GM19238 (cell line): ENCODE measurements at regions not wholly inside any gene's neighbourhood (a gene's known extent, or its start where the extent isn't known, plus 50 kb on each side); places are given as distances from the start of the nearest gene placed in this dataset.

Experiments used
- DNase-seq: peaks from one replicate; pipeline ENCODE4 v3.0.0; 2011; ENCODE audit warnings: low spot score; ENCODE audit not compliant: insufficient read length

DNA sequence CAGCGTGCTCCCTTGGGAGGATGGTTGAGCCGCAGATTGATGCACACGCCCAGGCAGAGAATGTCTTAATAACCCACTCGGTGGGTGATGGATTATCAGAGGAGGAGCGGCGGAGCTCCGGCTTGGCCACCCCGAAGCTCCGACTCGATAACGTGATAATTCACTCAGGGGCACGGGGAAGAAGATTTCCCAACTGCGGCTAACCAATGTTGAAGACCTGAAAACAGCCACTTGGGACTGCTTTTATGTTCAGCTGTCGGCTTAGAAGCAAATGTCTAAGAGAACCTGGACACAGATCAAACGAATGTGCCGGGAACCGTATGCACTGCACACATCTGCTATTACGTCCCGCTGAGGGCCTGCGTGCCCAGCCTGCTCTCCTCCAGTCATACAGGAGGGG, 206.8 kb upstream of the CADM1 start:
- no peak for DNase-seq

DNA sequence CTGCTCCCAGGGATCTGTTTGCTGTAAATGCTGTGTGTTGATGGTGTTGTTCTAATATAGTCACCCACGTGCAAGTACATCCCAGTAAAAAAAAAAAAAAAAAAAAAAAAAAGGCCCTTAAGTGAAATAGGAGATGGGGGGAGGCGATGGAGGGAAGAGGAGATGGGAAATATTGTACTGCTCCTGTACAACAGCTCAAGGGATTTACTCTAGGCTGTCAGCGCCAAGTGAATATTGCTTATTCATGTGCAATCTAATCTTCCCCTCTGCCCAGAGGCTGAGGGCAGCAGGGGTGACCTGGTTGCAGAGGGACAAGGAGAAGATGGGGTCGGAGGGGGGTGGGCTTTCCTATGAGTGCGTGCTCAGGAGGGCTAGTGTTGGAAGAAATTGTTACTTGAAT, 206.2 kb upstream of the CADM1 start:
- DNase-seq, result no peak

DNA sequence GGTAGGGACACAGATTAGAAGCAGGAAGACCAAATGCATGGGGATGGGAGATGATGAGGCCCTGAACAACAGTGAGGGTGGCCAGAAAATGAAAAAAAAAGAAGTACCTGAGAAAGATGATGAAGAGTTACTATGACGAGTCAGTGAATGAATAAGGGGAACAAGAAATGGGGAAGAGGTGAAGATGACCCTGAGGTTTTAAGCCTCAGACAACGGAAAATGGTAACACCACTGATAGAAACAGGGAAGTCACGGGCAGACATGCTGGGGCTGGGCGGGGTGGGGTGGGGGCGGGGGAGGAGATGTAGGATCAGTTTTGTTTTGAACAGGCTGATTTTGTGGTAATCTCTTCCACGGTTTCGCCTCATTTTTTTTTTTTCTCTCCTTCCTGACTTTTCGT, 205.1 kb upstream of the CADM1 start:
- no peak for DNase-seq

DNA sequence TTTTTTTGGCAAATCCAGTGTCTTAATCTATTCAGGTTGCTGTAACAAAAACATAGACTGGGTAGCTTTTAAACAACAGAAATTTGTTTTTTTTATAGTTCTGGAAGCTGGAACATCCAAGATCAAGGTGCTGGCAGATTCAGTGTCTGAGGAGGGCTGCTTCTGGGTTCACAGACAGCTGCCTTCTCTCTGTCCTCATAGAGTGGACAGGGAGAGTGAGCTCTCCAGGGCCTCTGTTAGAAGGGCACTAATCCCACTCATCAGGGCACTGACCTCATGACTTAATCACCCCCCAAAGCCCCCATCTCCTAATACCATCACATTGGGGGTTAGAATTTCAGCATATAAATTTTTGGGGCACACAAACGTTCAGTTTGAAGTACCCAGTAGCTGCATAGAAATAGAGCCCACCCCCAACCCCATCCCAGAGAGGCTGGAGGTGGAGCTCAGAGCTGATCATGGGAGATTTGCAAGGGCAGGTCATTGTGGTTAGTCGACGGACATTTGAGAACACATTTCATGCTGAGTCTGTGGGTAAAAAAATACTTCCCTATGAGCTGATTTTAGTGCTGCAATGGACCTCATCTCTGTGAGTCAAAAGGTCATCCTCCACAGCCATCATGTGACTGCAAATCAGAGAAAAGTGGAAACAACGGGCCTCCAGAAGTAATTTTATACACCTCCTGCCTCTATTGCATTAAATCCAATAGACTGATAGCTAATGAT, 203.1 kb upstream of the CADM1 start:
- DNase-seq, result no peak

DNA sequence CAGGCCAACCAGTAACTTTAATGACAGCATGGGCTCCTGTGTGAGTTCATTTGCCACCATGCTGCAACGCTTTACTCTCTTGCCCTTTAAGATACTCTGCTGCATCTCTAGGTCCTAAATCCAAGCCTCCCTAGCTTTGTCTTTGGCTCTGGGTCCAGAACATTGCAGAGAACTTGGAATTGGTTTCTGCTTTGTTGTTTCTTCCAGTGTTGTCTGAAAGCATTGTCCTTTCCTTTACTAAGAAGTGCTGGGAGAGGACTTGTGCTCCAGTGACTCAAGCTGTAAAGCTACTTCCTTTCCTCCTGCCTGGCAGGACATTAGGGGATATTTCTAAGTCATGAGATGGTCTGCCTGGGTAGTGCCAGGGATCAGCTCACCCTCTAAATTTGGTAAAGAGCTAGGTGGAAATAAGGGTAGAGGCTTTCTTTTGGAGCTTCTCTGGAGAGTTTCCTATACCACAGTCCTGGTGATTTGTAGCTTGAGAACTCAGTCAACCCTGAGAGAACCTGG, 202.5 kb upstream of the CADM1 start:
- no peak for DNase-seq

DNA sequence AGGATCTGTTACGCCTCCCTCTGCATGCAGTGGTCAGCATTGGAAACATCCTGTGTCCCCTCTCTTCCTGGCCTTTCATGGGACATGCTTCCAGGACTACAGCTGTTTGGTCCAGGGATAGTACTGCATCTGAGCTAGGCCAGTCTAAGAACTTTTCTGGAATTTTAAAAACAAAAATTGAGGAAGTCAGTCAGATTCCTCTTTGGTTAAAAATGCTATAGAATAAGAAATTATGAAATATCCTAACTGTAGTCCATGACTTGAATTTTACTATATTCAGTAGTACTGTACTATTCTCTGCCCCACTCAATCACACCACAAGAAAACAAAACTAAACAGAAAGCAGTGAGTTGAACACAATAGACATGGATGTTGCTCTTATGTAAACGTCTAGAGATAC, 201.0 kb upstream of the CADM1 start:
- DNase-seq, result no peak

DNA sequence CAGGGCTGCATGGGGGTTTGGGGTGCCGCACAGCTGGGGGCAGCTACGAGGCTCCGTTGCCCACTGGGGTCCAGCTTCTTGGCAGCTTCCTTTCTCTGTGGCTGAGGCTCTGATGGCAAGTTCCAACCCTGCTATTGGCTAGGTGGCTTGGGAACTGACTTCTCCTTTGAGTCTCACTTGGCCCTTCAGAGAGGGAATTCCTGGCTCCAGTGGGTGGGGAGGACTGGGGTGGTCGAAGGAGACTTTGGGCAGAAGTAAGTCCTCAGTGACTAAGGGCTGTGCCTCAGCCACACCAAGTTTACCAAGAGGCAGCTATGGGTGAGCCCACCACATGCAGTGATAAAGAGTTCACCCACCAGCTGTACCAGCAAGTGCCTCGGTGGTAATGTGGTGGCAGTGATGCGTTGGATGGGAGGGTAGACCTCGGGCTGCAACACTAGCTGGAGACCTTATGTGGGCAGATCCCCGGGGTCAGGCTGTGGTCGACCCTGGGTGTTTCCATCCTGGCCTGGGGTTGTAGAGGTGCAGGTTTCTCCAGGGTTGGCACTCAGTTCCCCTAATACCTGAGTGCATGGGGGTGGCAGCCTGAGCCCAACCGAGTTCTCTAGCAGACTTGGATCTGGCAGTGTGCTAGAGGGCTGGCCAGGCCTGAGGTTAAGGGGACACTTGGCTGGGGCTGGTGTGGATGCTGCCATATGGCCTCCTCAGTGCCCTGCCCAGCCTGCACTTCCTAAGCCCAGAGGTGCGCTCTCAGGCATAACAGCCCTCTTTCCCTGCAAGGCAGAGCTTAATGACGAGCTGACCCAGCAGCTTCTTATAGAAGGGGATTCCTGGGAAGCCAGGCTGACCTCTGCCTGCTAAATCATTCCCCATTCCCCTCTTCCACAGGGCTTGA, 197.0 kb upstream of the CADM1 start:
- no peak for DNase-seq

DNA sequence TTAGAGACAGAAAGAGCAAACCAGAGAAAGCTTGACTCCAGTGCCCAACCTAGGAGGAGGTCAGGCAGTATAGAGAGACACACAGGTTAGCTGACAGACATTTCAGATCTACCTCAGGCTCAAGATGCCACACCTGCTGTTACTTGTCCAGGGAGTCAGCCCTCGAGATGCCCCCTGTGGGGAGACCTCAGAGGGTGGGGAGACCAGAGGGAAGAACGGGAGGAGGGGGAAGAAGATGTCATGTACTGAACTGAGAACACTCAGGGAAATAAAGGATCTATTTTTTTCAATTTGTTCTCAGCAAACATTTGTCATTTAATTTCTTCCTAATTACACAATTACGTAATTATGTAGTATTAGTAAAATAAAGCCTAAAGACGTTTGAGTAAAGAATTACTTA, 196.3 kb upstream of the CADM1 start:
- DNase-seq, result no peak

DNA sequence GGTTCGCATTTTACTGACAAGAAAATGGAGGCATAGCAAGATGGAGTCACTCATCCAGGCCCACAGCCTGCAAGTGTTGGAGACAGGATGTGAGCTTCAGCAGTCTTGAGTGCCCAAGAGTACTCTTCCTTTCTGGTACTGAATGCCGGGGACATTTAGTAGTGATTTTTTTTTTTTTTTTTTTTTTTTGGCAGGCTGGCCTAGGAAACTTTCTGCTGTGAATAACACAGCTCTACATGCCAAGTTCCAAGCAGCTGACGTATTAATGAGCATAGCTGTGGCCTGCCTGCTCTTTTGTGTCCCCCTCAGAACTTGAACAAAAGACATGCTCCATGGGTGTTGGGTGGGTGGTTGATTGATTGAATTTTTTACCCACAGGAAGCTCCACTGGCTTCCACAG, 195.5 kb upstream of the CADM1 start:
- no peak for DNase-seq

DNA sequence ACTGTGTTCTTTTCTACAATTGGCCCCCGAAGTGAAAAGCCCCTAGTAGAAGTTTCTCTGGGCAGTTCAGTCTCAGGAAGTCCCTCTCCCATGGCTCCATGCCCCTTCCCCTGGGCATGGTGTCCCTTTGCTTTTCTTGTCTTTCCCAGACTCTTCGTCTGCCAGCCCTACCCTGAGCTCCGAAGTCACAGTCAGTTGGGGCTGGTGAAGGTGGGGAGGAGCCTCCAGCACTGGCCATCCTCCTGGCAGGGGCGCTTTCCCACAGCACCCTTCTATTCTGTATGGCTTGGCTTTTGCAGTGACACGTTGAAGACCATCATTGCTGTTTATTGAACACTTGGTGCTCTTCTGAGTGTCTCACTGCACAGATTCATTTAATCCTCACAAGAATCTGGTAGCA, 195.1 kb upstream of the CADM1 start:
- DNase-seq, result no peak

DNA sequence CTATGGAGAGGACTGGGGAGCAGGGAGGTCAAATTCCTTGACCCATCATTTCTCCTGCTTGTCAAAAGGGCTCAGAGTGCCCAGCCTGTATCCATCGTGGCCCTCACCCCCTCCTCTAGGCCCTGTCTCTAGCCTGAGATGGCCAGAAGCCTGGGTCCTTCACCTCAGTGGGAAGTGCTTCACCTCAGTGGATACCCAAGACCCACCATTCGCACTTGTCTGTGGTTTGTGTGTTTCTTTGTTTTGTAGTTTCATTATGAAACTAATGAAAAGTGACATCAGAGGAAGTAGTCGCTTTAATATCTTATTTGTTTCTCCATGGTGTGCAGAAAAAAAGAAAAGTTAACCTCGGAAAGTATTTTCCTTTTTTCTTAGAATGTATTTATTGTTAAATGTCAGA, 194.0 kb upstream of the CADM1 start:
- no peak for DNase-seq

DNA sequence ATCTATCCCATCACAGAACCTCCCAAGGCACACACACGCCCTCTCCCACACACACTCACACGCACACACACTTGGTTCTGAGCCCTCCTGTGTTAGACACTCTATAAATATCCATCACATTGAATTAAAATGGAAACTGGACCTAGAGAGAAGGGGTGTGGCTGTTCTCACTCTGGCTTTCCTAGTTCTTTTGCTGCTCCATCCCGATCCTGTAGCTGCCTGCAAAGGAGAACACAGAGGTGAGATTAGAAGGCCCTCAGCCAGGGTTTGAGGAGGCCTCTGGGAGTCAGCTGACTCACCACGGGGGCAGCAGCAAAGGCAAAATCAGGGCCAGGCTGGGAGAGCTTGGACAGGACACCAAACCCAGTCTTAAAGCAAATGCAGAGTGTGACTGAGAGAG, 192.3 kb upstream of the CADM1 start:
- DNase-seq, result no peak

DNA sequence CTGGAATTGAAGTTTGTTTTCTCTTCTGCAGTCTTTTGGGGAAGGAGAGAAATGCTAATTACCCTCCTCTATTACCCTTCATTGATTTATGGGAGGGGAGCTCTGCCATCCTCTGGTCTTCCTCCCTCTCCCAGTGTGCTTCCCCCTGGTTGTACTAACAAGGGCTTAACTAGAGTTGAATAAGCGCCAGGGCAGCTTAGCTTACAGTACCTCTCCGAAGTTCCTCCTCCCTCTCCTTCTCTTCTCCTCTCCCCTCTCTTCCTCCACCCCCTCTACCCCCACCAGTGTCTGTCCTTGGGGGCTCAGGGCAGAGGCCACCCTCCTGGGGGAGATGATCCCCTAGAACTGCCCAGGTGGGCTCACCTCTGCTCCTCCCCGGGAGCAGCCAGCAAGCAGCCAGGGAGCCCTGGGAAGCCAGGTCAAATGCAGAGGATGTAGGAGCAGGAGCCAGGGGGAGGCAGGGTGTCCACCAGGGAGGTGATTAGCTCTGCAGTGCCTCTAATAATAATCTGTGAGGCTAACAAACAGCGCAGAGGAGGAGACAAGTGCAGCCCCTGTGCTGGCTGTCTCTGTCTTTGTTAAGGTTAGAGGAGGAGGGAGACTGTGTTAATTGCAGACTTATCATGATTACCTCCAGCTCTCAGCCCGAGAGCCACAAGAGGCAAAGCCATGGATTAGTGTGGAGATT, 191.6 kb upstream of the CADM1 start:
- no peak for DNase-seq

DNA sequence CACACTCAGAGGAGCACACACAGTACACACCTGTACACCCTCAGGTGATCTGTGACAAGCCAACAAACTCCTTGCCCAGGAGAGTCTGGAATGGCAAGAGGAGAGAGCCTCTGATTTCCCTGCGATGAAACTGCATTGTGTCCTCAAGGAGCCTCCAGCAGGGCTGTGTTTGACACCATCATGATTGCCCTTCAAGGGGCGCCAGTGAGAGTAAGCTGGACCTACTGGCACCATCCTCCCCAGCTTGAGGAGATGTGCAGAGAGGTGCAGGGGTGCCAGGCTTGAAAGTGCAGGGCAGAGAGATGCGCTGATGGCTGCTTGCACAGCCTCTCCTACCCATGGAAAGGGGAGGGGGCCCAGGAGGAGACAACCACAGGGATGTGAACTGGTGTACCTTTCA, 188.8 kb upstream of the CADM1 start:
- DNase-seq, result no peak

DNA sequence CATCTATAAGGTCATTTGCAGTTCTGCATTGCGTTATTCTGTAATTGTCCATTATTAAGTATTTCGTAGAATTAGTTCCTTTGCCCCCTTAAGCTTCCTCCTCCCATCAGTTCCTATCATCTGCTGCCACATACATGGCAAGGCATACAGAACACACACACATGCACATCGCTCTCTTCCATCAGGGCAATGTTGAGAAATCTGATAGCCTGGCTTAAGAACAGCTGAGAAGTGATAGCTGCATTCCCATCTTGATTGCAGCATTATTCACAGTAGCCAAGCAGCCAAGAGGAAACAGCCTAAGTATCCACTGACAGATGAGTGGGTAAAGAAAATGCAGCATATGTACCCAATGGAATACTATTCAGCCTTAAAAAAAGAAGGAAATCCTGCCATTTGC, 186.8 kb upstream of the CADM1 start:
- DNase-seq, result no peak

DNA sequence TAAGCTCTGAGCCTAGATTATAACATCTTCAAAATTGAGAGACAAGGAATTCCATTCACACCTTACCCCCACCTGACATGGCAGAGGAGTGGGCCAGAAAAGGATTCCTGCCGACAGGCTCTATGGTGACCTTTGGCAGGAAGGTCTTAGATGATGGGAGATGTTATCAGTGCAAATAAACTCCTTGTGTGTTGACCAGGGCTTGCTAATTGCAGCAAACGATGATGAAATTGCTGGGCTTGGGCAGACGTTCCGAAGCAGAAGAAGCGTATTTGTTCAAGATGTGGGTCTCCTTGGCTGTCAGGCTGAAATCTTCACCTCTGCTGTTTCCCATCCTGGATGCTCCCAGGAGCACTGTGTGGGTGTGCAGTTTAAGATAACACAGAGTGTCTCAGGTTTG, 183.7 kb upstream of the CADM1 start:
- no peak for DNase-seq

DNA sequence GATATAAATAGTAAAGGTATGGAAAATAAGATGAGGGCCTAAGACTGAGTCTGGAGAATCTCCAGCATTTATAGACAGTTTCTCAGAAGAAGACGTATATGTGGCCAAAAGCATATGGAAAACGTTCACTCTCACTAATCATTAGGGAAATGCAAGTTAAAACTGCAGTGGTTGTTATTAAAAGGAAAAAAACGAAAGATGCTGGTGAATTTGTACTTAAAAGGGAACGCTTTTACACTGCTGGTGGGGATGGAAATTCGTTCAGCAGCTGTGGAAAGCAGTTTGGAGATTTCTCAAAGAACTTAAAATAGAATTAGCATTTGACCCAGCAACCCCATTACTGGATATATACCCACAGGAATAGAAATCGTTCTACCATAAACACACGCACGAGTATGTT, 180.5 kb upstream of the CADM1 start:
- no peak for DNase-seq

DNA sequence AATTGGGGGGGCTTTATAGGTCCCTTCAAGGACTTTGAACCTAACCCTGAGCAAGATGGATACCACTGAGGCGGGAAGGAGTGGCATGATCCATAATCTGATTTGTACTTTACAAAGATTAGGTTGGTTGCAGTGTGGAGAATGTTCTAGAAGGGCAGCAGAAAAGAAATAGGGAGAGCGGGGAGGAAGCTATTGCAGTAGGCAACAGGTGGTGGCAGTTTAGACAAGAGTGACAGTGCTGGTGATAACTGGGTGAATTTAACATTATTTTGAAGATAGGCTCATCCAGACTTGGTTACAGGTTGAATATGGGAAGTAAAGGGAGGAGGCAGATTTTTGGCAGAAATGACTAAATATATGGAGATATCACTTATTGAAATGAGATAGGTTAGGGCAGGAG, 179.9 kb upstream of the CADM1 start:
- DNase-seq, result no peak

DNA sequence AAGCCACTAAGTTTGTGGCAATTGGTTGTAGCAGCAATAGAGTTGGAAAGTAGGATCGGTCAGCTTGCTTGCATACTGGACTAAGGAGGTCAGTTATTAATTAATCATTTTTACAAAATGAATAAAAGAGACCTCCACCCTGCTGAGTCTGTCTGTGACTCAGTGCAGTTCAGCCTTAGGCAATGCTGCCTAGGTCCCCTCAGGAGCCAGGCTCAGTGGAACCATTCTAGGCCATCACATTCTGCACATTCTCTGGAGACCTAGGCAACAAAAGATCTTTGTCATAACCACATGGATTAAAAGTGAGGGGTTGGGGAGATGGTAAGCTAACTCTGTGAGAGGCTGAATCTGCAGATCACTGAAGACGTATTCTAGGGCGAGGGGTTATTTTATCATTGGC, 178.7 kb upstream of the CADM1 start:
- DNase-seq, result no peak

DNA sequence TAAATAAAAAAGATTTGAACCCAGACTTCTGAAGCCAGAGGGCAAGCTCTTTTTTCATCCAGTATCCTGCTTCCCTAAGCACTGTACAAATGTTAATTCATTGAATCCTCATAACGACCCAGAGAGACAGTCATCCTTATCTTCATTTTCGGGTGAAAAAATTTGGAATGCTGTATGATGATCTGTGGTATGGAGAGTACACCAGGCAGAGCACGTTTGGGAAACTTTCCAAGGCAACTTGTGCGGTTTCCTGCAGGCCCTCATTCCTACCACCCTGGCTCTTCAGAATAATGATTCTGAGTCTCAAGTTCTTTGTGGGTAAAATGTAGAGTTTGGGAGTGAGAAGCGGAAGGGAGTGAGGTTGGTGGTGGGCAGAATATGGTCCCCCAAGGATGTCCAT, 177.9 kb upstream of the CADM1 start:
- DNase-seq, result no peak

DNA sequence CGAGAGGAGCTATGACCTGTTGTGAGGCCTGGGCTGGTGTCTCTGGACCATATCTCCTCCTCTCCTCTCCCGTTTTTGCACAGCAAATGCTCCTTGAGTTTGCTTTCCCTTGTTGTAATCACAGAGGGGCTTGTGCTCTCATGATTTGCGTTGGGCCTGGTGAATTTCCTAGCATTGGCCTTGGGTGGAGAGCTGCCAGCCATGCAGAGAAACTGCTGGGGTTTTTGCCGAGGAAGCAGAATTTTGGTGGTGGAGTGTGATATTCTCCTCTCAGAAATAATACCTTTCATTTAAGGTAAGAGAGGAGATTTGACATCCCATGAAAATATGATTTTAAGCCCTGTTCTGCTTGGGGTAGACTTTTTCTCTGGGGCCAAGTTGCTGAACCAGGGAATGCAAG, 175.7 kb upstream of the CADM1 start:
- no peak for DNase-seq

DNA sequence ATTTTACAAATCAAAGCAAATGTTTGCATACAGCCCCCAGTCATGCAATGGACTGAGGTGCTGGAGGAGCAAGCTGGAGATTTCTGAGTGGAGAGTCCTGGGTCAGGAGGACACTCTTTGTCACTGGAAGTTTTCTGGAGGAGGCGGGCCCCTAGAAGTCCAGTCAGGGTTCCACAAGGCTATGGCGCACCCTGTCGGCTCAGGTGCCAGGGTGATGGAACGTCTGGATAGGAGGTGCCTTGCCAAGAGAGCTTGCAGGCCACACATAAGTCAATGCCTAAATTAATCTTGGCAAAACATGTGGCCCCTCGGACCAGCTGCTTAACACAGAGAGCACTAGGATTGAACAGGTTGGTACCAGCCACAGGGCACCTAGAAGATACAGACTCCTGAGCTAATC, 174.7 kb upstream of the CADM1 start:
- no peak for DNase-seq
